ENCODE measurements at regions not wholly inside any gene's neighbourhood (a gene's known extent, or its start where the extent isn't known, plus 50 kb on each side); places are given as distances from the start of the nearest gene placed in this dataset.
"Not testable (repeated sequence)": the region's sequence is repeated elsewhere in the genome, so short reads cannot be mapped to it uniquely, and the experiment has no call there.

GRCh38 chr10:57605948-57606485 lies 661.7 kb downstream of the IPMK start:
- no peak for TF ChIP-seq CTCF (IDR thresholded peaks at IDR 0.05; ENCODE audit: low read length, missing control alignments)
- DNase-seq (ENCODE audit: low read depth) = no peak
- no peak overlapping the region for H3K4me3 ChIP-seq (replicated peaks; ENCODE audit: low read depth, low read length)

- TF ChIP-seq CTCF (IDR thresholded peaks at IDR 0.05; ENCODE audit: low read length, missing control alignments) = no peak
- no peak overlapping the region for H3K4me3 ChIP-seq (replicated peaks; ENCODE audit: low read depth, low read length)
- no peak for DNase-seq (ENCODE audit: low read depth)
Observed at GRCh38 chr10:57599440-57599839, 668.3 kb downstream of the IPMK start.

- DNase-seq (ENCODE audit: low read depth) = no peak
- no peak overlapping the region for H3K4me3 ChIP-seq (replicated peaks; ENCODE audit: low read depth, low read length)
- TF ChIP-seq CTCF (IDR thresholded peaks at IDR 0.05; ENCODE audit: low read length, missing control alignments) = peak; percentile 4
Observed at GRCh38 chr10:57593983-57594573, 673.6 kb downstream of the IPMK start.

GRCh38 chr10:57579926-57580325 lies 687.8 kb downstream of the IPMK start:
- H3K4me3 ChIP-seq (replicated peaks; ENCODE audit: low read depth, low read length) = no peak overlapping the region
- peak; percentile 39 for TF ChIP-seq CTCF (IDR thresholded peaks at IDR 0.05; ENCODE audit: low read length, missing control alignments)
- peak; percentile 47 for DNase-seq (ENCODE audit: low read depth)

GRCh38 chr10:57562211-57562610 lies 705.5 kb downstream of the IPMK start:
- DNase-seq (ENCODE audit: low read depth) = no peak
- TF ChIP-seq CTCF (IDR thresholded peaks at IDR 0.05; ENCODE audit: low read length, missing control alignments) = no peak
- no peak overlapping the region for H3K4me3 ChIP-seq (replicated peaks; ENCODE audit: low read depth, low read length)

- not testable (repeated sequence) for DNase-seq (ENCODE audit: low read depth); H3K4me3 ChIP-seq (replicated peaks; ENCODE audit: low read depth, low read length)
Observed at GRCh38 chr10:57551774-57552173, 715.9 kb downstream of the IPMK start.

- DNase-seq (ENCODE audit: low read depth) = no peak
- no peak for TF ChIP-seq CTCF (IDR thresholded peaks at IDR 0.05; ENCODE audit: low read length, missing control alignments)
Observed at GRCh38 chr10:57535306-57535705, 732.4 kb downstream of the IPMK start.

More at GRCh38 chr10:57535306-57535705, 732.4 kb downstream of the IPMK start:
- no peak overlapping the region for H3K4me3 ChIP-seq (replicated peaks; ENCODE audit: low read depth, low read length)
